ENCODE measurements at regions not wholly inside any gene's neighbourhood (a gene's known extent, or its start where the extent isn't known, plus 50 kb on each side); places are given as distances from the start of the nearest gene placed in this dataset.

DNA sequence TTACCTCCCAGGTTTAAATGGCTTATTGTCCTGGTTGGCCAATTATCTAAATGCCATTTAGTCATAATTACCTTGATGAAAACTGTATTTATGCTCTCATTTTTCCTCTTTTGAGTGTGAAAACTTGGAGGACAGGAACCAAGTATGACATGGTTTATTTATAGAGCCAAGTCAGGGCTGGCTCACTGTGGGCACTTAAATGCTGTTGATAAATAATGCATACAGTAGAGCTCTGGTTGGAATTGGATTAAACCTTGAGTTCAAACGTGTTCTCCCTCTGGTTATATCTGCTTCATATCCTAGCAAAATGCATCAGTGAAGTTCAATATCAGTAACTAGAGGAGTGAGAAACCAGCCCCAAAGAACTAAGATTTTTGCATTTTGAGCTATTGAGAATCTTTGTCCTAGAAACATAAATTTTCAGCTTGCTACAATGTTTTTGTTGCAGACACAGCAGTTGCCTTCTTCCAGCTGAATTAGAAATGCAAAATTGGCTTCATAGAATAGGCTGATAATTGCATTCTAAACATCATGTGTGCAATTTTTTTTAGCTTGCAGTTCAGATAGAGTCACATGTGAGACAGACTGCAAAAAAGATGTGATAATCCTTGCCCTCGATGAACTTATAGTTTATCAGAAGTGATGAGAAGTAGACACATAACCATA, 255.8 kb downstream of the BTBD3 start:
- no peaks in the 10 kb centered on the region for H3K4me1 ChIP-seq (ENCODE audit: control insufficient read depth, extremely low read depth, insufficient read depth, low read length)
- no peak overlapping the region for H2AFZ ChIP-seq (ENCODE audit: low read depth, low read length)
- TF ChIP-seq GATA2 (IDR thresholded peaks at IDR 0.05; ENCODE audit: insufficient read depth, insufficient read length, low read depth, low read length): no peak
- TF ChIP-seq EZH2 (IDR thresholded peaks at IDR 0.05; ENCODE audit: borderline replicate concordance, low read depth, low read length, severe bottlenecking): no peak
- TF ChIP-seq JUN (IDR thresholded peaks at IDR 0.05; ENCODE audit: borderline replicate concordance, insufficient read depth, insufficient read length, low read depth): no peak
- TF ChIP-seq MAX (IDR thresholded peaks at IDR 0.05; ENCODE audit: insufficient read depth, insufficient read length): no peak
- no peak for TF ChIP-seq FOS (IDR thresholded peaks at IDR 0.05; ENCODE audit: borderline replicate concordance, insufficient read depth, low read length)
- H3K27ac ChIP-seq (ENCODE audit: insufficient read depth, low read depth, low read length): no peak overlapping the region
- DNase-seq (ENCODE audit: low read depth, low spot score): no peak
- H3K79me2 ChIP-seq (ENCODE audit: control insufficient read depth, insufficient read depth, low read length): no peaks in the 10 kb centered on the region
- H3K36me3 ChIP-seq (ENCODE audit: control insufficient read depth in 2 of 2, extremely low read depth in 1 of 2, insufficient read depth in 2 of 2, low read length in 2 of 2): no peaks in the 10 kb centered on the region
- no peaks in the 10 kb centered on the region for H3K27me3 ChIP-seq (ENCODE audit: control insufficient read depth in 2 of 2, insufficient read depth in 2 of 2, low read length in 2 of 2)
- H3K4me2 ChIP-seq (ENCODE audit: insufficient read depth, low read length): no peak overlapping the region
- ChIA-PET POLR2A (no interaction called here), CTCF (no interaction called here)
- intact Hi-C loops (cut with micrococcal nuclease) (no loop called here), dilution Hi-C loops (cut with MboI; ENCODE audit: extremely low pct_ligation_motif_present, low sequenced_read_pairs) (no loop called here)
- H3K4me3 ChIP-seq (replicated peaks in 1 of 3; ENCODE audit: insufficient read depth in 1 of 3, low read depth in 1 of 3, low read length in 3 of 3): no peak overlapping the region
- no peak for FAIRE-seq
- no peaks in the 10 kb centered on the region for H3K9me3 ChIP-seq (replicated peaks; ENCODE audit: control insufficient read depth, insufficient read depth, low read length)
- H3K9me1 ChIP-seq (replicated peaks; ENCODE audit: control insufficient read depth, extremely low read depth, insufficient read depth, low read length): no peaks in the 10 kb centered on the region
- no TSS peak for BruUV-seq (replicated peaks)
- H4K20me1 ChIP-seq (replicated peaks; ENCODE audit: control insufficient read depth, extremely low read depth, insufficient read depth, low read length): no peaks in the 10 kb centered on the region
- no peak overlapping the region for H3K9ac ChIP-seq (replicated peaks; ENCODE audit: extremely low read depth, insufficient read depth, low read length)

DNA sequence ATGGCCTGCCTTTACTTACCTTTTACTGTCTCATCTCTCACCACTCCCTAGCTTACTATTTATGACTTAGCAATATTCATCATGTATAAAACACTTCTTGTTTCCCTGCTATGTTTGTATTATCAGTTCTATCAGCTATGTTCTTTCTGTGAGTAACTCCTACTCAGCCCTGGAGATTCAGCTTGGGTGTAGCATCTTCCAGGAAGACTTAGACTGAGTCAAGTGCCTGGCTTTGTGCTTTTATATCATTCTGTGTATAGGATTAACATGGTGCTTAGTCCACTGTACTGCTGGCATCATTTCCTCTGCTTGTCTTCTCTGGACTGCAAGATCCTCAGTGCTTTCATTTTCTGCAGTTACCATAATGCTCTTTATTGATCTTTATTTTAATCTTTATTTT, 257.8 kb downstream of the BTBD3 start:
- TF ChIP-seq FOS (IDR thresholded peaks at IDR 0.05; ENCODE audit: borderline replicate concordance, insufficient read depth, low read length): no peak
- no peak for TF ChIP-seq MAX (IDR thresholded peaks at IDR 0.05; ENCODE audit: insufficient read depth, insufficient read length)
- no peak for TF ChIP-seq POLR2AphosphoS5 (IDR thresholded peaks at IDR 0.05; ENCODE audit: insufficient read depth, low read depth, low read length)
- TF ChIP-seq POLR2A (IDR thresholded peaks at IDR 0.05; ENCODE audit: low read depth, low read length): no peak
- no peak for TF ChIP-seq GATA2 (IDR thresholded peaks at IDR 0.05; ENCODE audit: insufficient read depth, insufficient read length, low read depth, low read length)
- Histone ChIP-seq H3K79me2 (ENCODE audit: control insufficient read depth, insufficient read depth, low read length) (no peaks in the 10 kb centered on the region), H4K20me1 (replicated peaks; ENCODE audit: control insufficient read depth, extremely low read depth, insufficient read depth, low read length) (no peaks in the 10 kb centered on the region), H2AFZ (ENCODE audit: low read depth, low read length) (no peak overlapping the region), H3K9ac (replicated peaks; ENCODE audit: extremely low read depth, insufficient read depth, low read length) (no peak overlapping the region), H3K27me3 (ENCODE audit: control insufficient read depth in 2 of 2, insufficient read depth in 2 of 2, low read length in 2 of 2) (no peaks in the 10 kb centered on the region), H3K4me2 (ENCODE audit: insufficient read depth, low read length) (no peak overlapping the region), H3K4me1 (ENCODE audit: control insufficient read depth, extremely low read depth, insufficient read depth, low read length) (no peaks in the 10 kb centered on the region), H3K4me3 (replicated peaks in 1 of 3; ENCODE audit: insufficient read depth in 1 of 3, low read depth in 1 of 3, low read length in 3 of 3) (no peak overlapping the region), H3K9me3 (replicated peaks; ENCODE audit: control insufficient read depth, insufficient read depth, low read length) (no peaks in the 10 kb centered on the region), H3K9me1 (replicated peaks; ENCODE audit: control insufficient read depth, extremely low read depth, insufficient read depth, low read length) (no peaks in the 10 kb centered on the region), H3K27ac (ENCODE audit: insufficient read depth, low read depth, low read length) (no peak overlapping the region), H3K36me3 (ENCODE audit: control insufficient read depth in 2 of 2, extremely low read depth in 1 of 2, insufficient read depth in 2 of 2, low read length in 2 of 2) (no peaks in the 10 kb centered on the region)
- no TSS peak for BruUV-seq (replicated peaks)
- intact Hi-C loops (cut with micrococcal nuclease): no loop called here
- FAIRE-seq: no peak
- POLR2A ChIA-PET: no interaction called here
- CTCF ChIA-PET: no interaction called here
- dilution Hi-C loops (cut with MboI; ENCODE audit: extremely low pct_ligation_motif_present, low sequenced_read_pairs): no loop called here
- DNase-seq (ENCODE audit: low read depth, low spot score): no peak
